Gastroesophageal sphincter (tissue), 3 donors: ENCODE measurements at regions not wholly inside any gene's neighbourhood (a gene's known extent, or its start where the extent isn't known, plus 50 kb on each side); places are given as distances from the start of the nearest gene placed in this dataset.

Experiments
- EP300 ChIP-seq: sonication (generic); formaldehyde crosslinking; IDR thresholded peaks from one replicate; pipeline ENCODE4 v1.6.1; 2017; ENCODE audit warnings: antibody characterized with exemption, mild to moderate bottlenecking
- POLR2A ChIP-seq, 2 donors: fragments of 450-650 bp; IDR thresholded peaks; one replicate each; pipeline ENCODE4 v1.6.1; 2017; ENCODE audit warnings: antibody characterized with exemption in 2 of 2, mild to moderate bottlenecking in 2 of 2, moderate library complexity in 1 of 2
- TF ChIP-seq, protein P1 (sequence below), 4 experiments: fragments of 200-600 bp in 2 of 4; fragments of 450-650 bp in 2 of 4; sonication (generic) in 1 of 4; IDR thresholded peaks; one replicate each; pipeline ENCODE4 v1.5.1; 2017 to 2019; ENCODE audit warnings: antibody characterized with exemption in 4 of 4, mild to moderate bottlenecking in 2 of 4, moderate library complexity in 2 of 4

GRCh38 chr13:40317980-40318327, 348.5 kb downstream of the FOXO1 start:
- TF ChIP-seq POLR2A (IDR thresholded peaks at IDR 0.05) (no peak), EP300 (no peak)
- TF ChIP-seq, protein P1, sequence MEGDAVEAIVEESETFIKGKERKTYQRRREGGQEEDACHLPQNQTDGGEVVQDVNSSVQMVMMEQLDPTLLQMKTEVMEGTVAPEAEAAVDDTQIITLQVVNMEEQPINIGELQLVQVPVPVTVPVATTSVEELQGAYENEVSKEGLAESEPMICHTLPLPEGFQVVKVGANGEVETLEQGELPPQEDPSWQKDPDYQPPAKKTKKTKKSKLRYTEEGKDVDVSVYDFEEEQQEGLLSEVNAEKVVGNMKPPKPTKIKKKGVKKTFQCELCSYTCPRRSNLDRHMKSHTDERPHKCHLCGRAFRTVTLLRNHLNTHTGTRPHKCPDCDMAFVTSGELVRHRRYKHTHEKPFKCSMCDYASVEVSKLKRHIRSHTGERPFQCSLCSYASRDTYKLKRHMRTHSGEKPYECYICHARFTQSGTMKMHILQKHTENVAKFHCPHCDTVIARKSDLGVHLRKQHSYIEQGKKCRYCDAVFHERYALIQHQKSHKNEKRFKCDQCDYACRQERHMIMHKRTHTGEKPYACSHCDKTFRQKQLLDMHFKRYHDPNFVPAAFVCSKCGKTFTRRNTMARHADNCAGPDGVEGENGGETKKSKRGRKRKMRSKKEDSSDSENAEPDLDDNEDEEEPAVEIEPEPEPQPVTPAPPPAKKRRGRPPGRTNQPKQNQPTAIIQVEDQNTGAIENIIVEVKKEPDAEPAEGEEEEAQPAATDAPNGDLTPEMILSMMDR (IDR thresholded peaks at IDR 0.05) = no peak
